Aorta (tissue), 5 donors: ENCODE measurements at regions not wholly inside any gene's neighbourhood (a gene's known extent, or its start where the extent isn't known, plus 50 kb on each side); places are given as distances from the start of the nearest gene placed in this dataset.
"Not testable (repeated sequence)": the region's sequence is repeated elsewhere in the genome, so short reads cannot be mapped to it uniquely, and the experiment has no call there.

ENCODE experiments used
- ATAC-seq: fragments of 200-7000 bp; cut with Tn5 transposase; one replicate; pipeline ENCODE4 v1.9.1; 2022; ENCODE audit warnings: moderate library complexity; ENCODE audit not compliant: low FRiP score
- DNase-seq, 2 donors: peaks; one replicate each; pipeline ENCODE4 v3.0.0-alpha.2; 2020
- H3K27ac ChIP-seq, 2 donors: one replicate each; pipeline ENCODE4 v1.5.1; 2013; ENCODE audit warnings: low read length in 2 of 2, mild to moderate bottlenecking in 2 of 2, moderate library complexity in 2 of 2, control low read depth in 1 of 2, inconsistent platforms in 1 of 2, low read depth in 1 of 2
- H3K27me3 ChIP-seq, 2 donors: one replicate each; pipeline ENCODE4 v1.6.1; 2013; ENCODE audit warnings: control low read depth in 1 of 2, low read length in 1 of 2, mild to moderate bottlenecking in 1 of 2, moderate library complexity in 1 of 2; ENCODE audit not compliant: insufficient read depth in 2 of 2, control insufficient read depth in 1 of 2
- H3K36me3 ChIP-seq, 2 donors: one replicate each; pipeline ENCODE4 v1.6.1; 2013; ENCODE audit warnings: control low read depth in 1 of 2, low read length in 1 of 2, mild to moderate bottlenecking in 1 of 2; ENCODE audit not compliant: insufficient read depth in 2 of 2, control insufficient read depth in 1 of 2
- H3K4me1 ChIP-seq, 2 donors: one replicate each; pipeline ENCODE4 v1.6.1; 2013; ENCODE audit warnings: low read length in 2 of 2, control low read depth in 1 of 2, mild to moderate bottlenecking in 1 of 2, moderate library complexity in 1 of 2; ENCODE audit not compliant: insufficient read depth in 2 of 2, control insufficient read depth in 1 of 2
- H3K4me3 ChIP-seq, 2 donors: one replicate each; pipeline ENCODE4 v1.5.1; 2013; ENCODE audit warnings: low read length in 2 of 2, control low read depth in 1 of 2, mild to moderate bottlenecking in 1 of 2
- H3K9me3 ChIP-seq: one replicate; pipeline ENCODE4 v1.6.1; 2013; ENCODE audit warnings: mild to moderate bottlenecking, low read length; ENCODE audit not compliant: control insufficient read depth
- WGBS, 2 donors: extraction: QIAGEN DNeasy Blood & Tissue Kit; methylation state at CpG; one replicate each; pipeline ENCODE4 v1.1.7; 2013; 5-methylcytosine and 5-hydroxymethylcytosine counted together
- intact Hi-C, 2 donors: fragments of 100-400 bp; cut with DNase I; formaldehyde crosslinking; loops; one replicate each; pipeline versions ENCODE4 v1.14.2 to v1.15.0; 2022
- donor health status: healthy with polysubstance abuse.
- donor health status: Bipolar disorder and iron deficiency.
- donor health status: DM: no; HTN: no; CAD: no.
- donor health status: DM: no; HTN: no; CAD: no.
- donor health status: DM: yes; HTN: yes; CAD: no.

GRCh38 chr7:32816409-32816948, 75.1 kb downstream of the KBTBD2 start:
- intact Hi-C loops, H3K4me1 ChIP-seq, H3K4me3 ChIP-seq, ATAC-seq, DNase-seq, H3K36me3 ChIP-seq, H3K9me3 ChIP-seq, H3K27ac ChIP-seq, H3K27me3 ChIP-seq: not testable (repeated sequence)
- WGBS, 2 donors: 30 to 36% methylated on average over 6 of the region's 6 CpGs

- H3K27me3 ChIP-seq, DNase-seq, H3K4me1 ChIP-seq, H3K36me3 ChIP-seq, H3K4me3 ChIP-seq, H3K9me3 ChIP-seq, H3K27ac ChIP-seq, intact Hi-C loops, ATAC-seq: not testable (repeated sequence)
Measured at GRCh38 chr7:32814779-32815178, 76.8 kb downstream of the KBTBD2 start.

GRCh38 chr7:32809871-32810270, 81.7 kb downstream of the KBTBD2 start:
- H3K4me1 ChIP-seq: no peaks in the 10 kb centered on the region
- DNase-seq (no peak), ATAC-seq (no peak)
- no peaks in the 10 kb centered on the region for H3K27me3 ChIP-seq
- H3K9me3 ChIP-seq: no peaks in the 10 kb centered on the region
- no peak overlapping the region for H3K4me3 ChIP-seq
- intact Hi-C loops: no loop called here
- H3K36me3 ChIP-seq: no peaks in the 10 kb centered on the region
- 63 to 98% methylated on average over 2 of the region's 2 CpGs for WGBS, 2 donors
- no peak overlapping the region for H3K27ac ChIP-seq

- intact Hi-C loops: no loop called here
- H3K27ac ChIP-seq: no peak overlapping the region
- H3K4me3 ChIP-seq: no peak overlapping the region
- no peaks in the 10 kb centered on the region for H3K9me3 ChIP-seq
- DNase-seq (no peak), ATAC-seq (no peak)
- 98% methylated on average over 2 of the region's 2 CpGs for WGBS, 2 donors
- no peaks in the 10 kb centered on the region for H3K27me3 ChIP-seq
- H3K36me3 ChIP-seq: no peaks in the 10 kb centered on the region
- no peaks in the 10 kb centered on the region for H3K4me1 ChIP-seq
Measured at GRCh38 chr7:32809347-32809746, 82.2 kb downstream of the KBTBD2 start.

- no peaks in the 10 kb centered on the region for H3K36me3 ChIP-seq
- DNase-seq (no peak), ATAC-seq (no peak)
- H3K9me3 ChIP-seq: no peaks in the 10 kb centered on the region
- intact Hi-C loops: no loop called here
- no peak overlapping the region for H3K27ac ChIP-seq
- H3K4me1 ChIP-seq: no peaks in the 10 kb centered on the region
- H3K4me3 ChIP-seq: no peak overlapping the region
- 99 to 100% methylated on average over 1 of the region's 1 CpG for WGBS, 2 donors
- H3K27me3 ChIP-seq: no peaks in the 10 kb centered on the region
Measured at GRCh38 chr7:32803406-32804141, 88.0 kb downstream of the KBTBD2 start.

- Histone ChIP-seq H3K4me1 (no peaks in the 10 kb centered on the region), H3K9me3 (no peaks in the 10 kb centered on the region), H3K4me3 (no peak overlapping the region), H3K27me3 (no peaks in the 10 kb centered on the region), H3K27ac (no peak overlapping the region), H3K36me3 (no peaks in the 10 kb centered on the region)
- intact Hi-C loops: no loop called here
- ATAC-seq (no peak), DNase-seq (no peak)
- 96 to 100% methylated on average over 3 of the region's 3 CpGs for whole genome bisulfite sequencing, 2 donors
Measured at GRCh38 chr7:32802305-32802910, 89.2 kb downstream of the KBTBD2 start.

GRCh38 chr7:32793053-32793452, 98.5 kb downstream of the KBTBD2 start:
- DNase-seq, H3K27ac ChIP-seq, H3K4me1 ChIP-seq, H3K27me3 ChIP-seq, H3K9me3 ChIP-seq, intact Hi-C loops, H3K4me3 ChIP-seq, ATAC-seq, H3K36me3 ChIP-seq: not testable (repeated sequence)
- 38 to 55% methylated on average over 1 of the region's 5 CpGs for WGBS, 2 donors

GRCh38 chr7:32790766-32791430, 100.7 kb downstream of the KBTBD2 start:
- H3K4me1 ChIP-seq, DNase-seq, H3K27ac ChIP-seq, H3K4me3 ChIP-seq, intact Hi-C loops, ATAC-seq, H3K27me3 ChIP-seq, H3K9me3 ChIP-seq, H3K36me3 ChIP-seq: not testable (repeated sequence)
- 49 to 57% methylated on average over 7 of the region's 7 CpGs for WGBS, 2 donors
